HPDE6-E6E7 (cell line): ENCODE measurements at regions not wholly inside any gene's neighbourhood (a gene's known extent, or its start where the extent isn't known, plus 50 kb on each side); places are given as distances from the start of the nearest gene placed in this dataset.

ENCODE experiments used
- DNase-seq: peaks from one replicate; pipeline ENCODE4 v3.0.0; 2011; ENCODE audit warnings: missing footprints; ENCODE audit errors: extremely low spot score

DNA sequence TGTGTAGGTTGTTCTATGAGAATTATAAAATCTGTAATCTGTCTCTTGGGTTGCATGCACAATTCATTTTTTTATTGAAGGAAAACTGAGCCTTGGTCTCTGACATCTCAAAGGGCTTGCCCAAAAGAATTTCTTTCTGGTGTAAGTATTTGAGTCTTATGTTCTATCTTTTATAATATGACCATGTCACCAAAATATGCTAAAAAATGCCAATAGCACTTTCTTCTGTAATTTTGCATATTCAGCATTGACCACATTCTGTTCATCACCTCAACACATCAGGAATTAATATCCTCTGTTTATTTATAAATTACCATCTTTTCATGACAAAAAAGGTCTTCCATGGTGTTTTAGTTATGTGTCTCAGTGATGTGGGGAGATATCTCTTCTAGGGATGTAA lies 268.7 kb upstream of the TCF4 start:
- no peak for DNase-seq

DNA sequence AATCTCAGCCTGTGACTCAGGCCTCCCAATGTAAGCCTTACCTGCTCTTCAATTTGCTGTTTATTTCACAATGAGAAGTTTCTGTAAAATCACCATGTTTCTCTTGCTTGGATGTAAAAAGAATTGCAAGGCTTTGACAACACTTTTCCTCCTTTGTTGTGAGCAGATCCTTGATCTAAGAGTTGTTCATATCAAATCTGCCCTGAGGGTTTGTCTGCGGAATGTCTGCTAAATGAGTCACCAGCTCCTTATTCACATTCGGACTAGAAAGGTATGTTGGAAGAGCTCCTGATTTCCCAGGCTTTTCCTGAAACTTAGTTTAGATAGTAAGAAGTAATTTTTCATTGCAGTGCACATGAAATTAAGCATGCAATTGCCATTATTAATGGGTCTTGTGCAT lies 268.2 kb upstream of the TCF4 start:
- DNase-seq = peak; percentile 56

GRCh38 chr18:55853268-55853667 lies 265.3 kb upstream of the TCF4 start:
- DNase-seq = no peak

GRCh38 chr18:55850904-55851303 lies 262.9 kb upstream of the TCF4 start:
- DNase-seq = no peak

DNA sequence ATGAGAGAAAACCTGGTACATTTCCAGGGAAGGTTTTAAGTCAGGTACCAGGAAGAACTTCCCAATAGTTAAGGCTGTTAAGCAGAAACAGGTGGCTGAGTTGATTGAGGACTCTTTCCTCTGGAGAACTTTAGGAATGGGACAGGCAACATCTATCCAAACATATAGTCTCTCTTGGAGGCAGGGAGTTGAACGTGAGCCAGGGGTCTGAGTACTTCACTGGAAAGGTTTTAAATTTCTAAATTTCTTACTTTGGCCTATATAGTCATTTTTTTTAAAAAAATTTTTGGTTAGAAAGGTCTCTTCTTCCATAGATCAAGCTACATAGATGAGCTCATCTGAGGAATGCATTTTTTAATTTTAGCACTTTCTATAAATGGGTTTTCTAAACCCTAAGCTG lies 261.4 kb upstream of the TCF4 start:
- no peak for DNase-seq

DNA sequence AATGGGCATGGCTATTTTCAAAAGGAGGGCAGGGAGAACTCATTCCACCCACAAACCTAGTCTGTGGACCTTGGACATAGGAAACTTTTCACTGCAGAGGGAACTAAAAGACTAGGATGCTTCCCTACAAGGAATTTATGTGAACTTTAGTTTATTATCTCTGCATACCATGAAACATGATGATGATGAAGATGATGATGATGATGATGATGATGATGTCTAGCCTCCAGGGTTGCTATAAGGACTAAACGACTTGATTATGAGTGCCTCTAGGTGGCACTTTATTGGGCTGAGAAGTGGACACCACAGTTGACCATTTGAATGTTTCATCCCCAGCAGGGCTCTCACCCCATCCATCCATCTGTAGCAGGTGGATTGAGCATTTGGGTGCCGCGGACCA lies 260.0 kb upstream of the TCF4 start:
- DNase-seq = no peak

GRCh38 chr18:55845221-55845620 lies 257.2 kb upstream of the TCF4 start:
- no peak for DNase-seq

DNA sequence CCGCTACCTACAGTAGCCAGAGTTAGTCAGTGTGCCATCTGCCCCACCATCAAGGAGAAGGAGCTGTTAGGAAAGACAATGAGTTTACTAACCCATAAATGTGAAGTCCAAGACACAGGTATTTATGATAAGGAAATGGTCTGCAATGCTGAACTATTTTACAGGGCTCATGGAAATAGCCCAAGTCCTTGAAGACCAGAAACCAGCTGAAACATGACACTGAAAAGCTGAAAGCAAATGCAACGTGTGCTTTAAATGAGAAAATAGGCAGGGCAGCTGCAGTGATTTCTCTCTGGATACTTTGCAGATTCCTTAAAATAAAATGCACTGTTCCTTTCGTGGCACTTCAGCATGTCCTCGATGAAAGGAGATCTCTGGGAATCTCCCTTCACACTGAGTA lies 256.4 kb upstream of the TCF4 start:
- DNase-seq = no peak

GRCh38 chr18:55841314-55841713 lies 253.3 kb upstream of the TCF4 start:
- DNase-seq = no peak

DNA sequence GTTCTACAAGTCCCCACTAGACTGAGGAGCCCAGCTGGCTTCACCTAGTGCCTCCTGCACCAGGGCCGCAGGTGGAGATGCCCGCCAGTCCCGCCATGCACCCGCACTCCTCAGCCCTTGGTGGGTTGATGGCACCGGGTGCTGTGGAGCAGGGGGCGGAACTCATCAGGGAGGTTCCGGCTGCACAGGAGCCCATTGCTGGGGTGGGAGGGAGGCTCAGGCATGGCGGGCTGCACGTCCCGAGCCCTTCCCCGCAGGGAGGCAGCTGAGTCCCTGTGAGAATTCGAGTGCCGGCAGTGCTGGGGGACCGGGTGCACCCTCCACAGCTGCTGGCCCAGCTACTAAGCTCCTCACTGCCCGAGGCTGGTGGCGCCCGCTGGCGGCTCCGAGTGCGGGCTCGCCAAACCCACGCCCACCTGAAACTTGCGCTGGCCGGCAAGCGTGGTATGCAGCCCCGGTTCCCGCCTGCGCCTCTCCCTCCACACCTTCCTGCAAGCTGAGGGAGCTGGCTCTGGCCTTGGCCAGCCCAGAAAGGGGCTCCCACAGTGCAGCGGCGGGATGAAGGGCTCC lies 252.7 kb upstream of the TCF4 start:
- DNase-seq = no peak

DNA sequence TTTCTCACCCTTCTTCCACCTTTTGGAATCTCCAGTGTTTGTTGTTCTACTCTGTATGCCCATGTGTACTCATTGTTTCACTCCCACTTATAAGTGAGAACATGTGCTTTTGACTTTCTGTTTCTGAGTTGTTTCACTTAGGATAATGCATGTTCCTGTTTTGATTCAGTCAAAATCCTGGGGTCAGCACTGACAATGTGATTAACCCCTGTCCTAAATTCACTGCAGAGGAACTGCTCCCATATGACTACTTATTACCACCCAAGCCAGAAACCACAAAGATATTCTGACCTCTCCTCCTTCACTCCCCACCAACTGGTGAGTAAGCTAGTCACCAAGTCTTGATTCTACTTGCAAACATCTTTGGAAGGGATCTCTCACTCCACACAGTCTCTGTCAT lies 251.4 kb upstream of the TCF4 start:
- no peak for DNase-seq

GRCh38 chr18:55838841-55839240 lies 250.8 kb upstream of the TCF4 start:
- no peak for DNase-seq

GRCh38 chr18:55838319-55838718 lies 250.3 kb upstream of the TCF4 start:
- DNase-seq = no peak

GRCh38 chr18:55833543-55833942 lies 245.6 kb upstream of the TCF4 start:
- DNase-seq = peak; percentile 90

DNA sequence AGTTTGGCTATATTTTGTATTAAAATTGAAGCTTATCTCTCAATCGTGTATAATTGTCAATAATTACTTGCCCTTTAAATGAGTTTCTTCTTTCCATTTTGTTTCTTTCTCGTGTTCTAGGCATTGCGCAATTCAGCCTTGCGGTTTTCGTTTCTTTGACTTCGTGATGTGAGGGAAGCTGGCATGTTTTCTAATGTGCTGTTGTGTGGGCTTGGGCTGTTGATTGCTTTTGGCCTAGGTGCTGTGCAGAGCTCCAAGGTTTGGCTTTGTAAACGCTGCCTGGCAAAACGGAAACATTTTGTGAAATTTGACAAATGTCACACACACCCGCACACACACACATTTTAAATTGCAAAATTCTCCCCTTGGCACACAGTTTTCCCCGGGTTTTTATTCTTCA lies 242.6 kb upstream of the TCF4 start:
- no peak for DNase-seq

DNA sequence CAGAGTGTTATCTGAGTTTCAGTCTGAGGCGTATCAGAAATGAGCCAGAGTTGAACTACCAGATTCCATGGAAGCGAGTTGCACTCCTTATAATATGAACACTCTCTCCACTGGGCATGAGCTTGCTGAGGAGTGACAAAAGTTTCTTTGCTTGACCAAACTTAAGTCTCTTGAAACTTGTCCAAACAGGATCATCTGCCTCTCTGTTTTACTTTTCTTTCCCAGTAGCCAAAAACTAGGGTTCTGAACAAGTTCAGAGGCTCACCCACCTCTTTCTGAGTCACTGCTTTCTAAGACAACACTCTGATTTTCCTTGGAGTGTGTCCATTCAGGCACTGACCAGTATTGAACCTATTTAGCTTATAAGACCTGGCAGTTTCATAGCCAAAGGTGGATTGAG lies 233.2 kb upstream of the TCF4 start:
- no peak for DNase-seq

GRCh38 chr18:55819448-55819847 lies 231.5 kb upstream of the TCF4 start:
- DNase-seq = no peak

GRCh38 chr18:55818284-55818683 lies 230.3 kb upstream of the TCF4 start:
- DNase-seq = no peak

- no peak for DNase-seq
These were observed 223.9 kb upstream of the TCF4 start for GRCh38 chr18:55811925-55812324.

DNA sequence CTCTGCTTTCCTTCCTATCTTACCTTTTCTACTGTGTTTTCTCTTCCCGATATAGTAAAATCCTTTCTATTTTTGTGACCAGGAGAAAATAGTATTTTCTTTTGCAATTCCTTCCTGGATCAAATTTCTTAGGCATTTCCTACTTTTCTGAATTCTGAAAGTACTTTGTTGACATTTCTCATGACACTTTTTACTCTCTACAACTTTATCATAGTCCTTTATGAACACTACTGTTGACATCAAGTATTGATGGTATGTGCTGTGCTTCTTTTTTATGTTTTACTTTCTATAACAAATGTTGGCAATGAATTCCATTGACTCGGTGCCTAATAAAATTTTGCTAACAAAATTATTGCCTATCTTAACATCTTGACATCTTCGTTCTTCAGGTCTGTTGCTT lies 217.7 kb upstream of the TCF4 start:
- DNase-seq = no peak

DNA sequence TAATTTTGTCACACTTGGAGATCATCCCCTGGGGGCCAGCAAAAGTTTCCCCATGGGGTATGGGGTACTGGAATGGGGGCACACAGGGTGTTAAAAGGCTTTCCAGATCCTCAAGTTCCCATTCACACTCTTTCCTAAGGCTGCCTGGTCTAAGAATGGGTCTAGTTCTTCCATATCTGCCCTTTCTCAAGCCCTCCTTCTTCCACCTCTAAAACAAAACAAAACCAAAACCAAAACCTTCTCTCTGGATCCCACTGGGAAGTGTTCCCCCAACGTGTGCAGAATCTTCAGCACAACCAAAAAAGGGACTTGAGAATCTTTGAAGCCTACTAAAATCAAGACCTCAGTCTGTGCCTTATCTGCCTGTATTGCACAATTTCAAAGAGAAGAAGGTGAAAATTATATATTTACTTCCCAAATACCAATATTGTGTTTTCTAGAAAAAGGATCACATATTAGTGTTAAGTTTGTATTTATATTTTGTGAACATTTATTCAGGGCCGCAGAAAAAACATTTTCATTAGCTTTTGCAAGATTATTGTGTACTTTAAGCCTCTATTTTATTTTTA lies 207.2 kb upstream of the TCF4 start:
- no peak for DNase-seq

- no peak for DNase-seq
These were observed 206.5 kb upstream of the TCF4 start for GRCh38 chr18:55794288-55795052.

DNA sequence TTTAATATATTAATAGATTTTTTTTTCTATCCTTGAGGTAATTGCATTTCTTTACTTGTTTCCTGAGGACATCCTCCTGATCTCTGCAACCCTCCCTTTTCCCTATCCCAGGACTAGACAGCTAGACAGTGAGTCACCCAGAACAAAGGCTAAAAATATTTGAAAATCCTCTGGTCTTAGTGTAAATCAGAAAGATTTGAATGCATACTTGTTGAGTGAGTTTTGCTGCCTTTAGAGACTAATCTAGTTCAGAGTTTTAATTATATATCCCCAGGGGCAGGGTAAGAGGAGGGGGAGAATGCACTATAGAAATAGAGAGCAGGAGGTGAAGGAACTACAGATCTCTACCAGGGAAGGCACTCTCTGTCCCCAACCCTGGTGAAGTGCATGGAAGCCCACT lies 202.3 kb upstream of the TCF4 start:
- peak; percentile 61 for DNase-seq
